A673 (cell line): ENCODE measurements at regions not wholly inside any gene's neighbourhood (a gene's known extent, or its start where the extent isn't known, plus 50 kb on each side); places are given as distances from the start of the nearest gene placed in this dataset.

ENCODE experiments used
- BruUV-seq: library from RNA; stranded (reverse); fragments of 400-500 nt; replicated peaks from 2 replicates; lab custom pipeline; 2021; lab: Mats Ljungman, UMichigan
- CTCF ChIA-PET: fragments of 300-600 bp; sonication (Branson Sonifier 250); formaldehyde crosslinking; loops from one replicate; lab custom pipeline; 2022; ENCODE audit warnings: antibody characterized with exemption; lab: Charles Lee
- POLR2A ChIA-PET: fragments of 300-600 bp; sonication (Branson Sonifier 250); formaldehyde crosslinking; loops from one replicate; lab custom pipeline; 2022; ENCODE audit warnings: antibody characterized with exemption; ENCODE audit not compliant: low non-redundant PET; lab: Charles Lee
- DNase-seq: peaks from one replicate; pipeline ENCODE4 v3.0.0-alpha.2; 2015; ENCODE audit warnings: low spot score
- H3K27ac ChIP-seq: fragments of 200-600 bp; sonication (generic); 2 replicates; pipeline ENCODE4 v1.5.1; 2016; ENCODE audit warnings: mixed run types, low read depth, mild to moderate bottlenecking, mixed read lengths, antibody characterized with exemption, low read length; ENCODE audit not compliant: poor library complexity, severe bottlenecking
- H3K27me3 ChIP-seq: fragments of 200-600 bp; sonication (generic); replicated peaks from 2 replicates; pipeline ENCODE4 v1.6.1; 2017; ENCODE audit warnings: mixed run types, low read depth, mild to moderate bottlenecking, mixed read lengths, antibody characterized with exemption, low read length; ENCODE audit not compliant: insufficient read depth, poor library complexity
- H3K36me3 ChIP-seq: fragments of 200-600 bp; sonication (generic); 2 replicates; pipeline ENCODE4 v1.6.1; 2016; ENCODE audit warnings: mixed run types, mild to moderate bottlenecking, mixed read lengths, antibody characterized with exemption, low read length; ENCODE audit not compliant: insufficient read depth, poor library complexity, severe bottlenecking
- H3K4me1 ChIP-seq: fragments of 200-600 bp; sonication (generic); 2 replicates; pipeline ENCODE4 v1.6.1; 2017; ENCODE audit warnings: mixed run types, mild to moderate bottlenecking, mixed read lengths, antibody characterized with exemption, low read length; ENCODE audit not compliant: insufficient read depth, poor library complexity, severe bottlenecking
- H3K4me3 ChIP-seq: fragments of 200-600 bp; sonication (generic); 2 replicates; pipeline ENCODE4 v1.5.1; 2016; ENCODE audit warnings: low read depth, mixed run types, mild to moderate bottlenecking, mixed read lengths, low read length; ENCODE audit not compliant: poor library complexity, severe bottlenecking
- H3K9me3 ChIP-seq: fragments of 200-600 bp; sonication (generic); 2 replicates; pipeline ENCODE4 v1.6.1; 2016; ENCODE audit warnings: mixed run types, low read depth, mild to moderate bottlenecking, mixed read lengths, antibody characterized with exemption, low read length; ENCODE audit not compliant: poor library complexity, severe bottlenecking
- CTCF ChIP-seq: fragments of 300-800, 200-600 bp; sonication (generic); conservative IDR thresholded peaks from 2 replicates; pipeline ENCODE4 v1.5.1; 2017; ENCODE audit warnings: low read depth, mild to moderate bottlenecking, antibody characterized with exemption, low read length, moderate library complexity, mixed read lengths
- EZH2 ChIP-seq: fragments of 200-600 bp; sonication (generic); IDR thresholded peaks from 2 replicates; pipeline ENCODE4 v1.6.1; 2017; ENCODE audit warnings: borderline replicate concordance, low read depth, mild to moderate bottlenecking, mixed read lengths, antibody characterized with exemption, low read length; ENCODE audit not compliant: poor library complexity, severe bottlenecking
- intact Hi-C: fragments of 100-400 bp; cut with micrococcal nuclease; formaldehyde crosslinking; loops from one replicate; pipeline ENCODE4 v1.10.0; 2022; ENCODE audit not compliant: unreplicated experiment

- DNase-seq, result no peak
- intact Hi-C loops, result no loop called here
Measured at GRCh38 chr6:85747666-85748065, 105.0 kb upstream of the SYNCRIP start.

GRCh38 chr6:85747093-85747492, 104.4 kb upstream of the SYNCRIP start:
- H3K36me3 ChIP-seq, result no peaks in the 10 kb centered on the region
- H3K9me3 ChIP-seq, result no peaks in the 10 kb centered on the region
- H3K4me3 ChIP-seq, result no peak overlapping the region
- H3K27me3 ChIP-seq, result no peaks in the 10 kb centered on the region
- no peaks in the 10 kb centered on the region for H3K4me1 ChIP-seq
- no peak overlapping the region for H3K27ac ChIP-seq
- TF ChIP-seq EZH2, result no peak
- TF ChIP-seq CTCF, result no peak
- ChIA-PET CTCF (no interaction called here), POLR2A (no interaction called here)
- intact Hi-C loops, result no loop called here
- no TSS peak for BruUV-seq
- no peak for DNase-seq

More at GRCh38 chr6:85747666-85748065, 105.0 kb upstream of the SYNCRIP start:
- Histone ChIP-seq H3K4me1 (no peaks in the 10 kb centered on the region), H3K27ac (no peak overlapping the region), H3K4me3 (no peak overlapping the region), H3K27me3 (no peaks in the 10 kb centered on the region), H3K36me3 (no peaks in the 10 kb centered on the region), H3K9me3 (no peaks in the 10 kb centered on the region)
- no peak for TF ChIP-seq CTCF
- no peak for TF ChIP-seq EZH2
- BruUV-seq, result no TSS peak
- POLR2A ChIA-PET, result no interaction called here
- CTCF ChIA-PET, result no interaction called here

GRCh38 chr6:85744433-85744970, 101.8 kb upstream of the SYNCRIP start:
- Histone ChIP-seq H3K4me1 (no peaks in the 10 kb centered on the region), H3K4me3 (no peak overlapping the region), H3K36me3 (no peaks in the 10 kb centered on the region), H3K9me3 (no peaks in the 10 kb centered on the region), H3K27me3 (no peaks in the 10 kb centered on the region), H3K27ac (no peak overlapping the region)
- intact Hi-C loops, result no loop called here
- ChIA-PET POLR2A (no interaction called here), CTCF (no interaction called here)
- no peak for TF ChIP-seq EZH2
- TF ChIP-seq CTCF, result no peak
- DNase-seq, result no peak
- no TSS peak for BruUV-seq
